ENCODE measurements at regions not wholly inside any gene's neighbourhood (a gene's known extent, or its start where the extent isn't known, plus 50 kb on each side); places are given as distances from the start of the nearest gene placed in this dataset.
"Not testable (repeated sequence)": the region's sequence is repeated elsewhere in the genome, so short reads cannot be mapped to it uniquely, and the experiment has no call there.

GRCh38 chr7:35139281-35139680, 102.0 kb upstream of the DPY19L1 start:
- TF ChIP-seq, protein P1, sequence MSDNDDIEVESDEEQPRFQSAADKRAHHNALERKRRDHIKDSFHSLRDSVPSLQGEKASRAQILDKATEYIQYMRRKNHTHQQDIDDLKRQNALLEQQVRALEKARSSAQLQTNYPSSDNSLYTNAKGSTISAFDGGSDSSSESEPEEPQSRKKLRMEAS (IDR thresholded peaks at IDR 0.05; ENCODE audit: low read depth) = not testable (repeated sequence)
- not testable (repeated sequence) for TF ChIP-seq EZH2phosphoT487 (IDR thresholded peaks at IDR 0.05; ENCODE audit: borderline replicate concordance, low read depth); CTCF (IDR thresholded peaks at IDR 0.05); YY1 (IDR thresholded peaks at IDR 0.05; ENCODE audit: low read depth); SMC3 (IDR thresholded peaks at IDR 0.05; ENCODE audit: low read depth, low read length); EP300 (IDR thresholded peaks at IDR 0.05; ENCODE audit: borderline replicate concordance in 1 of 2, low read depth in 1 of 2, low read length in 1 of 2); MXI1 (IDR thresholded peaks at IDR 0.05; ENCODE audit: low read depth, low read length); RAD21 (IDR thresholded peaks at IDR 0.05; ENCODE audit: low read length); NRF1 (IDR thresholded peaks at IDR 0.05; ENCODE audit: low read depth, low read length); CHD2 (IDR thresholded peaks at IDR 0.05; ENCODE audit: low read length, partially characterized antibody); JUND (IDR thresholded peaks at IDR 0.05); GABPA (IDR thresholded peaks at IDR 0.05; ENCODE audit: low read depth); RXRA (IDR thresholded peaks at IDR 0.05; ENCODE audit: borderline replicate concordance, low read depth)
